Adrenal gland (tissue), 5 donors: ENCODE measurements at regions not wholly inside any gene's neighbourhood (a gene's known extent, or its start where the extent isn't known, plus 50 kb on each side); places are given as distances from the start of the nearest gene placed in this dataset.

Experiments
- CTCF ChIP-seq, 6 experiments: fragments of 450-650 bp in 4 of 6; fragments of 200-600 bp in 2 of 6; sonication (generic) in 1 of 6; IDR thresholded peaks; 1 replicate in 5 of 6; 2 replicates in 1 of 6; pipeline versions ENCODE4 v1.5.1 to v1.8.0; 2016 to 2021; ENCODE audit warnings: antibody characterized with exemption in 6 of 6, mild to moderate bottlenecking in 2 of 6, moderate library complexity in 1 of 6
- POLR2A ChIP-seq, 2 donors: fragments of 450-650 bp; IDR thresholded peaks; one replicate each; pipeline ENCODE4 v1.6.1; 2017; ENCODE audit warnings: antibody characterized with exemption in 2 of 2, mild to moderate bottlenecking in 2 of 2, moderate library complexity in 1 of 2
- donor health status: DM: no; HTN: no; CAD: no.

DNA sequence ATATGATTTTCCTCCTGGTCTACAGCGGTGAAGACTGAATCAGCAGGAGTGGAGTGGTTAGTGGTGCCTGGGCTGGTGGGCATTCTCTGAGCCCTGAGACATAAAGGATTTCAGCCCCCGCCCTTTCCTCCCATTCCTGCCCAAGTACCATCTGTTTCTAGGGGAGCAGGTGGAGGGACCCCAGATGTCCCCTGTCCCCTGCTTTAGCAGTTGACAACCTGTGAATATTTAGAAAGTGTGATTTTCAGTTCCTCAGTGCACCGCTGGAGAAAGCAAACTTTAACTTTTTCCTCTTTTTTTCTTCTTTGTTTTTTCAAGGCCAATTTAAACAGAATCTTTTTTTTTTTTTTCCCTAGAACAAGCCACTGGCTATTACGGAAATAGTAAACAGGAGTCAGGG lies 163.8 kb upstream of the MYL2 start:
- TF ChIP-seq POLR2A (IDR thresholded peaks at IDR 0.05): no peak
- no peak for TF ChIP-seq CTCF (IDR thresholded peaks at IDR 0.05)
